ENCODE measurements at regions not wholly inside any gene's neighbourhood (a gene's known extent, or its start where the extent isn't known, plus 50 kb on each side); places are given as distances from the start of the nearest gene placed in this dataset.

- Histone ChIP-seq H3K36me3 (ENCODE audit: control insufficient read depth in 2 of 3, insufficient read depth in 3 of 3, low read length in 3 of 3) (no peaks in the 10 kb centered on the region), H3K27ac (ENCODE audit: low read depth, low read length) (no peak overlapping the region), H3K4me3 (ENCODE audit: low read length) (no peak overlapping the region), H3K27me3 (ENCODE audit: control insufficient read depth in 2 of 2, insufficient read depth in 2 of 2, low read length in 2 of 2) (no peaks in the 10 kb centered on the region), H3K4me1 (ENCODE audit: control insufficient read depth in 2 of 2, insufficient read depth in 2 of 2, low read length in 2 of 2) (no peaks in the 10 kb centered on the region), H3K9me3 (ENCODE audit: control insufficient read depth in 2 of 3, low read length in 3 of 3) (no peaks in the 10 kb centered on the region)
- CTCF ChIA-PET, result interaction anchor here (0.9 kb wide), 1 partner anchor 17 kb away, joined by 4 read pairs; no protein-coding TSS in a partner anchor
- POLR2A ChIA-PET, result no interaction called here
- ATAC-seq, result no peak
- intact Hi-C loops (cut with micrococcal nuclease), result no loop called here
- Mint-ChIP-seq H3K4me3 (no peak overlapping the region), H3K36me3 (no peaks in the 10 kb centered on the region), H3K4me1 (peaks cover 0 to 21% (median 14%) of the 10 kb centered on the region in 7 donors), H3K9me3 (peaks cover 0 to 1% (median 0%) of the 10 kb centered on the region in 11 donors), H3K27me3 (peaks cover 0 to 6% (median 0%) of the 10 kb centered on the region in 5 donors), H3K27ac (no peak overlapping the region)
- no peak for DNase-seq
Measured at GRCh38 chr4:151957153-151957552, 196.3 kb upstream of the GATB start.

GRCh38 chr4:151955721-151956380 lies 195.0 kb upstream of the GATB start:
- Mint-ChIP-seq H3K27me3 (peaks cover 0 to 6% (median 0%) of the 10 kb centered on the region in 5 donors), H3K4me3 (no peak overlapping the region), H3K9me3 (peaks cover 0 to 1% (median 0%) of the 10 kb centered on the region in 11 donors), H3K4me1 (peaks cover 0 to 16% (median 5%) of the 10 kb centered on the region in 7 donors), H3K36me3 (no peaks in the 10 kb centered on the region), H3K27ac (no peak overlapping the region)
- Histone ChIP-seq H3K9me3 (ENCODE audit: control insufficient read depth in 2 of 3, low read length in 3 of 3) (no peaks in the 10 kb centered on the region), H3K36me3 (ENCODE audit: control insufficient read depth in 2 of 3, insufficient read depth in 3 of 3, low read length in 3 of 3) (no peaks in the 10 kb centered on the region), H3K4me1 (ENCODE audit: control insufficient read depth in 2 of 2, insufficient read depth in 2 of 2, low read length in 2 of 2) (no peaks in the 10 kb centered on the region), H3K4me3 (ENCODE audit: low read length) (no peak overlapping the region), H3K27me3 (ENCODE audit: control insufficient read depth in 2 of 2, insufficient read depth in 2 of 2, low read length in 2 of 2) (no peaks in the 10 kb centered on the region), H3K27ac (ENCODE audit: low read depth, low read length) (no peak overlapping the region)
- ChIA-PET CTCF (interaction anchor here (0.9 to 1.2 kb wide), 2 partner anchors 11 to 16 kb away, joined by 3 to 4 read pairs; no protein-coding TSS in a partner anchor), POLR2A (no interaction called here)
- no peak for ATAC-seq
- no peak for DNase-seq
- intact Hi-C loops (cut with micrococcal nuclease), result no loop called here

- Mint-ChIP-seq H3K4me1 (peaks cover 0 to 16% (median 0%) of the 10 kb centered on the region in 7 donors), H3K27ac (peak overlapping the region in 1 of 9 donors; percentile 37), H3K27me3 (peaks cover 0 to 3% (median 0%) of the 10 kb centered on the region in 5 donors), H3K9me3 (peaks cover 0 to 7% (median 0%) of the 10 kb centered on the region in 11 donors), H3K36me3 (peaks cover 0 to 3% (median 0%) of the 10 kb centered on the region in 5 donors), H3K4me3 (no peak overlapping the region)
- H3K9me3 ChIP-seq (ENCODE audit: control insufficient read depth in 2 of 3, low read length in 3 of 3), result no peaks in the 10 kb centered on the region
- intact Hi-C loops (cut with micrococcal nuclease), result no loop called here
- no peaks in the 10 kb centered on the region for H3K4me1 ChIP-seq (ENCODE audit: control insufficient read depth in 2 of 2, insufficient read depth in 2 of 2, low read length in 2 of 2)
- ChIA-PET POLR2A (no interaction called here), CTCF (no interaction called here)
- H3K27me3 ChIP-seq (ENCODE audit: control insufficient read depth in 2 of 2, insufficient read depth in 2 of 2, low read length in 2 of 2), result no peaks in the 10 kb centered on the region
- H3K36me3 ChIP-seq (ENCODE audit: control insufficient read depth in 2 of 3, insufficient read depth in 3 of 3, low read length in 3 of 3), result no peaks in the 10 kb centered on the region
- H3K4me3 ChIP-seq (ENCODE audit: low read length), result no peak overlapping the region
- no peak overlapping the region for H3K27ac ChIP-seq (ENCODE audit: low read depth, low read length)
- no peak for ATAC-seq
- no peak for DNase-seq
Measured at GRCh38 chr4:151953795-151954372, 193.1 kb upstream of the GATB start.

GRCh38 chr4:151953312-151953711 lies 192.5 kb upstream of the GATB start:
- Mint-ChIP-seq H3K4me1 (peaks cover 0 to 16% (median 0%) of the 10 kb centered on the region in 7 donors), H3K9me3 (peaks cover 0 to 7% (median 0%) of the 10 kb centered on the region in 11 donors), H3K4me3 (no peak overlapping the region), H3K27ac (peak overlapping the region in 1 of 9 donors; percentile 37), H3K27me3 (peaks cover 0 to 3% (median 0%) of the 10 kb centered on the region in 5 donors), H3K36me3 (peaks cover 0 to 3% (median 0%) of the 10 kb centered on the region in 5 donors)
- ChIA-PET POLR2A (no interaction called here), CTCF (no interaction called here)
- ATAC-seq (peak; percentile 8), DNase-seq (no peak)
- no peaks in the 10 kb centered on the region for H3K36me3 ChIP-seq (ENCODE audit: control insufficient read depth in 2 of 3, insufficient read depth in 3 of 3, low read length in 3 of 3)
- intact Hi-C loops (cut with micrococcal nuclease), result no loop called here
- no peak overlapping the region for H3K27ac ChIP-seq (ENCODE audit: low read depth, low read length)
- no peaks in the 10 kb centered on the region for H3K27me3 ChIP-seq (ENCODE audit: control insufficient read depth in 2 of 2, insufficient read depth in 2 of 2, low read length in 2 of 2)
- H3K9me3 ChIP-seq (ENCODE audit: control insufficient read depth in 2 of 3, low read length in 3 of 3), result no peaks in the 10 kb centered on the region
- H3K4me1 ChIP-seq (ENCODE audit: control insufficient read depth in 2 of 2, insufficient read depth in 2 of 2, low read length in 2 of 2), result no peaks in the 10 kb centered on the region
- H3K4me3 ChIP-seq (ENCODE audit: low read length), result no peak overlapping the region

GRCh38 chr4:151952711-151953254 lies 192.0 kb upstream of the GATB start:
- H3K4me3 Mint-ChIP-seq, result no peak overlapping the region
- DNase-seq (no peak), ATAC-seq (no peak)
- H3K9me3 Mint-ChIP-seq, result peaks cover 0 to 12% (median 4%) of the 10 kb centered on the region in 11 donors
- ChIA-PET POLR2A (no interaction called here), CTCF (no interaction called here)
- Histone ChIP-seq H3K4me1 (ENCODE audit: control insufficient read depth in 2 of 2, insufficient read depth in 2 of 2, low read length in 2 of 2) (no peaks in the 10 kb centered on the region), H3K36me3 (ENCODE audit: control insufficient read depth in 2 of 3, insufficient read depth in 3 of 3, low read length in 3 of 3) (no peaks in the 10 kb centered on the region), H3K27me3 (ENCODE audit: control insufficient read depth in 2 of 2, insufficient read depth in 2 of 2, low read length in 2 of 2) (no peaks in the 10 kb centered on the region), H3K27ac (ENCODE audit: low read depth, low read length) (no peak overlapping the region), H3K9me3 (ENCODE audit: control insufficient read depth in 2 of 3, low read length in 3 of 3) (no peaks in the 10 kb centered on the region), H3K4me3 (ENCODE audit: low read length) (no peak overlapping the region)
- H3K27me3 Mint-ChIP-seq, result peaks cover 0 to 3% (median 0%) of the 10 kb centered on the region in 5 donors
- intact Hi-C loops (cut with micrococcal nuclease), result no loop called here
- peaks cover 0 to 15% (median 0%) of the 10 kb centered on the region in 7 donors for H3K4me1 Mint-ChIP-seq
- no peak overlapping the region for H3K27ac Mint-ChIP-seq
- H3K36me3 Mint-ChIP-seq, result peaks cover 0 to 6% (median 4%) of the 10 kb centered on the region in 5 donors

- DNase-seq, result no peak
- Mint-ChIP-seq H3K4me1 (peaks cover 0 to 11% (median 0%) of the 10 kb centered on the region in 7 donors), H3K9me3 (peaks cover 3 to 19% (median 9%) of the 10 kb centered on the region in 11 donors), H3K4me3 (no peak overlapping the region), H3K36me3 (peaks cover 0 to 9% (median 7%) of the 10 kb centered on the region in 5 donors), H3K27me3 (peaks cover 0 to 3% (median 0%) of the 10 kb centered on the region in 5 donors), H3K27ac (peak overlapping the region in 2 of 9 donors; percentile 11 to 19)
- no peaks in the 10 kb centered on the region for H3K4me1 ChIP-seq (ENCODE audit: control insufficient read depth in 2 of 2, insufficient read depth in 2 of 2, low read length in 2 of 2)
- no peaks in the 10 kb centered on the region for H3K36me3 ChIP-seq (ENCODE audit: control insufficient read depth in 2 of 3, insufficient read depth in 3 of 3, low read length in 3 of 3)
- no peak overlapping the region for H3K27ac ChIP-seq (ENCODE audit: low read depth, low read length)
- peaks cover 0 to 3% (median 2%) of the 10 kb centered on the region in 3 experiments for H3K9me3 ChIP-seq (ENCODE audit: control insufficient read depth in 2 of 3, low read length in 3 of 3)
- no peak for ATAC-seq
- ChIA-PET POLR2A (no interaction called here), CTCF (no interaction called here)
- H3K27me3 ChIP-seq (ENCODE audit: control insufficient read depth in 2 of 2, insufficient read depth in 2 of 2, low read length in 2 of 2), result no peaks in the 10 kb centered on the region
- H3K4me3 ChIP-seq (ENCODE audit: low read length), result no peak overlapping the region
- intact Hi-C loops (cut with micrococcal nuclease), result no loop called here
Measured at GRCh38 chr4:151952137-151952536, 191.3 kb upstream of the GATB start.
